ENCODE measurements at regions not wholly inside any gene's neighbourhood (a gene's known extent, or its start where the extent isn't known, plus 50 kb on each side); places are given as distances from the start of the nearest gene placed in this dataset.

DNA sequence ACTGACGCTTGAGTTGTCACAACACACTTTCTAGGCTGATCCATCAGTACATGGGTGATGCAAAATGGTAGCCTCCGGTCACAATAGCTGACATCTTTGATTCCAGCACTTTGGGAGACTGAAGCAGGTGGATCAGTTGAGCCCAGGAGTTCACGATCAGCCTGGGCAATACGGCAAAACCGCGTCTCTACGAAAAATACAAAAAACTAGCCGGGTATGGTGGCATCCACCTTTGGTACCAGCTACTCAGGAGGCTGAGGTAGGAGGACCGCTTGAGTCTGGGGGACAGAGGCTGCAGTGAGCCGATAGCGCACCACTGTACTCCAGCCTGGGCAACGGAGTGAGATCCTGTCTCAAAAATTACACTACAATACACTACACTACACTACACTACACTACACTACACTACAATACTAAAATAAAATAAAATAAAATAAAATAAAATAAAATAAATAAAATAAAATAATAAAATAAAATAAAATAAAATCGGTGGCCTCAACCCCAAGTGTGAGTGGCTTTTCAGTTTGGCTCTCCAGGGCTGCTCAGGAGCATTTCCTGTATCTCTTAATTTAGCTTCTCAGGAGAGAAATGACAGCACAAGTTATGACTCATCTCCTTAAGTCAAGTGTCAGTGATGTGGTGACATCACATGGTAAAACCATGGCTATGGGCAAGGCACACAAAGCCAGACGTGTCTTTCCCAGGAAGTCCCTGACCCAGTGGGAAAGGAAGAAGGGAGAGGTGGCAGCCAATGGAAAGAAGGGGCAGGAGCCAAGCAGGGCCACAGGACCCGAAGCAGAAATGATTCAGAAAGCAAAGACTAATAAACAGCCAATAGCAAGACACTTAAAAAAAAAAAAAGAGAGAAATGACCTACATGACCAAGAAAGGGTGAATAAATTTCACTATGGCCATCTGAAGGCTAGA is 75.3 kb upstream of the TBC1D3K start:
- no peak for TF ChIP-seq POLR2A (IDR thresholded peaks at IDR 0.05; ENCODE audit: low read depth, low read length)
- TF ChIP-seq, protein P1, sequence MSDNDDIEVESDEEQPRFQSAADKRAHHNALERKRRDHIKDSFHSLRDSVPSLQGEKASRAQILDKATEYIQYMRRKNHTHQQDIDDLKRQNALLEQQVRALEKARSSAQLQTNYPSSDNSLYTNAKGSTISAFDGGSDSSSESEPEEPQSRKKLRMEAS (IDR thresholded peaks at IDR 0.05; ENCODE audit: insufficient read depth, insufficient read length), result no peak
- TF ChIP-seq EZH2 (IDR thresholded peaks at IDR 0.05; ENCODE audit: borderline replicate concordance, low read depth, low read length, severe bottlenecking), result no peak
- TF ChIP-seq POLR2AphosphoS5 (IDR thresholded peaks at IDR 0.05; ENCODE audit: insufficient read depth, low read depth, low read length), result no peak
- no peak for TF ChIP-seq CTCF (IDR thresholded peaks at IDR 0.05; ENCODE audit: extremely low read depth in 1 of 2, insufficient read depth in 1 of 2, low read depth in 1 of 2, low read length in 2 of 2)

Measured in endothelial cell of umbilical vein (primary cell).